ENCODE measurements at regions not wholly inside any gene's neighbourhood (a gene's known extent, or its start where the extent isn't known, plus 50 kb on each side); places are given as distances from the start of the nearest gene placed in this dataset. TPM values are rescaled to one million over a fixed set of nuclear protein-coding genes. Genes with fewer than 3 reads are reported as not detected.

GRCh38 chr11:104214517-104214916 lies 50.6 kb upstream of the PDGFD start:
- Mint-ChIP-seq H3K27ac (no peak overlapping the region), H3K36me3 (no peaks in the 10 kb centered on the region), H3K4me1 (no peaks in the 10 kb centered on the region), H3K27me3 (ENCODE audit: low read depth) (no peaks in the 10 kb centered on the region), H3K9me3 (peaks cover 15% of the 10 kb centered on the region), H3K4me3 (no peak overlapping the region)
- TF ChIP-seq E2F5 (CRISPR knock-in tag; IDR thresholded peaks at IDR 0.05) (no peak), SMAD4 (CRISPR knock-in tag; IDR thresholded peaks at IDR 0.05) (no peak), EMX1 (CRISPR knock-in tag; IDR thresholded peaks at IDR 0.05) (no peak), ATF6 (CRISPR knock-in tag; IDR thresholded peaks at IDR 0.05) (no peak), USF2 (CRISPR knock-in tag; IDR thresholded peaks at IDR 0.05) (no peak), TCF7 (CRISPR knock-in tag; IDR thresholded peaks at IDR 0.05; ENCODE audit: low read depth) (no peak), IRF2 (CRISPR knock-in tag; IDR thresholded peaks at IDR 0.05; ENCODE audit: borderline replicate concordance, low read depth) (no peak), MYBL2 (CRISPR knock-in tag; IDR thresholded peaks at IDR 0.05) (no peak), USF1 (CRISPR knock-in tag; IDR thresholded peaks at IDR 0.05) (no peak)
- ATAC-seq = no peak
- DNase-seq (ENCODE audit: low spot score) = no peak
- ChIA-PET POLR2A (no interaction called here), CTCF (no interaction called here)

Small RNAs in the stretch of these regions (microRNA-seq; reads per million reads assigned to microRNA genes)
- not detected for gene MIR7641-1 (ENCODE audit: borderline number of aligned reads)
